Endothelial cell of umbilical vein (primary cell): ENCODE measurements at regions not wholly inside any gene's neighbourhood (a gene's known extent, or its start where the extent isn't known, plus 50 kb on each side); places are given as distances from the start of the nearest gene placed in this dataset.

ENCODE experiments used
- BruUV-seq: library from RNA; stranded (reverse); fragments of 400-500 nt; replicated peaks from 2 replicates; lab custom pipeline; 2021; lab: Mats Ljungman, UMichigan
- CTCF ChIA-PET: fragments of 300-600, 350-600 bp; sonication (Branson Sonifier 250); formaldehyde crosslinking; loops from one replicate; lab custom pipeline; 2021; ENCODE audit warnings: antibody characterized with exemption, inconsistent platforms; lab: Charles Lee
- POLR2A ChIA-PET: fragments of 300-600, 350-600 bp; sonication (Branson Sonifier 250); formaldehyde crosslinking; loops from one replicate; lab custom pipeline; 2021; ENCODE audit warnings: antibody characterized with exemption, inconsistent platforms; lab: Charles Lee
- DNase-seq: peaks from one replicate; pipeline ENCODE4 v3.0.0-alpha.2; 2011; ENCODE audit warnings: low read depth, low spot score
- FAIRE-seq: peaks from 2 replicates; lab custom pipeline; 2011; peaks lifted over from hg19 to GRCh38; lab: Jason Lieb, UNC
- H2AFZ ChIP-seq: 2 replicates; pipeline ENCODE4 v1.6.0; 2012; ENCODE audit warnings: low read depth, low read length, control low read depth, inconsistent platforms
- H3K27ac ChIP-seq: 2 replicates; pipeline ENCODE4 v1.5.1; 2011; ENCODE audit warnings: low read depth, mild to moderate bottlenecking, control low read depth, low read length, moderate library complexity; ENCODE audit not compliant: insufficient read depth
- H3K27me3 ChIP-seq, 2 experiments: 2 replicates each; pipeline versions ENCODE4 v1.6.0 to v1.6.1; 2011; ENCODE audit warnings: low read length in 2 of 2, mixed read lengths in 1 of 2; ENCODE audit not compliant: control insufficient read depth in 2 of 2, insufficient read depth in 2 of 2
- H3K36me3 ChIP-seq, 2 experiments: 2 replicates in 1 of 2; 3 replicates in 1 of 2; pipeline ENCODE4 v1.5.1; 2011; ENCODE audit warnings: low read length in 2 of 2, mild to moderate bottlenecking in 1 of 2, moderate library complexity in 1 of 2; ENCODE audit not compliant: control insufficient read depth in 2 of 2, insufficient read depth in 2 of 2; ENCODE audit errors: extremely low read depth in 1 of 2
- H3K4me1 ChIP-seq: 3 replicates; pipeline ENCODE4 v1.5.1; 2011; ENCODE audit warnings: mild to moderate bottlenecking, low read length; ENCODE audit not compliant: control insufficient read depth, insufficient read depth; ENCODE audit errors: extremely low read depth
- H3K4me2 ChIP-seq: 2 replicates; pipeline ENCODE4 v1.6.1; 2011; ENCODE audit warnings: low read length, control low read depth, mixed read lengths; ENCODE audit not compliant: insufficient read depth
- H3K4me3 ChIP-seq, 3 experiments: fragments of 200-600 bp in 1 of 3; sonication (generic), shearing (Covaris generic) in 1 of 3; replicated peaks in 1 of 3; 2 replicates each; pipeline ENCODE4 v1.5.1; 2011 to 2016; ENCODE audit warnings: control low read depth in 3 of 3, low read length in 3 of 3, mild to moderate bottlenecking in 2 of 3, inconsistent platforms in 1 of 3, low read depth in 1 of 3, moderate library complexity in 1 of 3; ENCODE audit not compliant: insufficient read depth in 1 of 3
- H3K79me2 ChIP-seq: 2 replicates; pipeline ENCODE4 v1.6.0; 2012; ENCODE audit warnings: low read length, inconsistent platforms; ENCODE audit not compliant: control insufficient read depth, insufficient read depth
- H3K9ac ChIP-seq: replicated peaks from 2 replicates; pipeline ENCODE3; 2011; ENCODE audit warnings: low read length, control low read depth; ENCODE audit not compliant: insufficient read depth; ENCODE audit errors: extremely low read depth
- H3K9me1 ChIP-seq: replicated peaks from 3 replicates; pipeline ENCODE4 v1.6.0; 2011; ENCODE audit warnings: mild to moderate bottlenecking, low read length; ENCODE audit not compliant: control insufficient read depth, insufficient read depth; ENCODE audit errors: extremely low read depth
- H3K9me3 ChIP-seq: replicated peaks from 2 replicates; pipeline ENCODE4 v1.5.1; 2012; ENCODE audit warnings: low read length, inconsistent platforms; ENCODE audit not compliant: control insufficient read depth, insufficient read depth
- H4K20me1 ChIP-seq: replicated peaks from 2 replicates; pipeline ENCODE3; 2011; ENCODE audit warnings: mild to moderate bottlenecking, low read length; ENCODE audit not compliant: control insufficient read depth, insufficient read depth; ENCODE audit errors: extremely low read depth
- EZH2 ChIP-seq: IDR thresholded peaks from 2 replicates; pipeline ENCODE4 v1.6.1; 2012; ENCODE audit warnings: borderline replicate concordance, low read depth, mild to moderate bottlenecking, moderate library complexity, low read length, inconsistent platforms; ENCODE audit not compliant: severe bottlenecking
- FOS ChIP-seq: IDR thresholded peaks from 2 replicates; pipeline ENCODE4 v1.6.1; 2011; ENCODE audit warnings: mild to moderate bottlenecking, low read length, moderate library complexity, borderline replicate concordance; ENCODE audit not compliant: insufficient read depth
- GATA2 ChIP-seq: IDR thresholded peaks from 2 replicates; pipeline ENCODE4 v1.7.0; 2011; ENCODE audit warnings: low read depth, mild to moderate bottlenecking, moderate library complexity, mixed read lengths, low read length; ENCODE audit not compliant: insufficient read length, insufficient read depth
- JUN ChIP-seq: IDR thresholded peaks from 2 replicates; pipeline ENCODE4 v1.6.1; 2011; ENCODE audit warnings: borderline replicate concordance, low read depth; ENCODE audit not compliant: insufficient read length, insufficient read depth
- MYC ChIP-seq: IDR thresholded peaks from one replicate; pipeline ENCODE4 v1.6.1; 2011; ENCODE audit warnings: mild to moderate bottlenecking, low read depth, low read length
- POLR2A ChIP-seq: IDR thresholded peaks from 2 replicates; pipeline ENCODE4 v1.6.1; 2012; ENCODE audit warnings: low read depth, mild to moderate bottlenecking, control low read depth, low read length
- POLR2AphosphoS5 ChIP-seq: IDR thresholded peaks from 2 replicates; pipeline ENCODE4 v1.6.1; 2012; ENCODE audit warnings: low read depth, mild to moderate bottlenecking, control low read depth, low read length, moderate library complexity; ENCODE audit not compliant: insufficient read depth
- dilution Hi-C: fragments of 300-500 bp; cut with MboI; formaldehyde crosslinking; loops from one replicate; pipeline ENCODE4 v1.15.0; 2019; ENCODE audit warnings: low sequenced_read_pairs; ENCODE audit not compliant: extremely low pct_ligation_motif_present
- intact Hi-C: fragments of 100-400 bp; cut with micrococcal nuclease; formaldehyde crosslinking; loops from one replicate; pipeline ENCODE4 v1.10.0; 2022
- TF ChIP-seq, protein P1 (sequence below), 2 donors: IDR thresholded peaks; 1 replicate in 1 of 2; 2 replicates in 1 of 2; pipeline ENCODE4 v1.5.1; 2011; ENCODE audit warnings: low read length in 2 of 2, mild to moderate bottlenecking in 2 of 2, moderate library complexity in 2 of 2, control low read depth in 1 of 2, inconsistent platforms in 1 of 2, low read depth in 1 of 2; ENCODE audit not compliant: insufficient read depth in 1 of 2; ENCODE audit errors: extremely low read depth in 1 of 2
- TF ChIP-seq, protein P2 (sequence below): IDR thresholded peaks from 2 replicates; pipeline ENCODE4 v1.6.1; 2011; ENCODE audit not compliant: insufficient read depth, insufficient read length

- dilution Hi-C loops = no loop called here
These were observed 434.4 kb downstream of the PTPRU start for GRCh38 chr1:29670752-29671151.

More at GRCh38 chr1:29670752-29671151, 434.4 kb downstream of the PTPRU start:
- no peaks in the 10 kb centered on the region for H3K4me1 ChIP-seq
- H3K27ac ChIP-seq = no peak overlapping the region
- no peaks in the 10 kb centered on the region for H3K79me2 ChIP-seq
- intact Hi-C loops = no loop called here
- POLR2A ChIA-PET = no interaction called here
- H2AFZ ChIP-seq = no peak overlapping the region
- H3K9me1 ChIP-seq = no peaks in the 10 kb centered on the region
- no peaks in the 10 kb centered on the region for H3K36me3 ChIP-seq
- BruUV-seq = no TSS peak
- H3K27me3 ChIP-seq = peaks cover 0 to 10% of the 10 kb centered on the region in 2 experiments
- H3K4me3 ChIP-seq = no peak overlapping the region
- no peak overlapping the region for H3K9ac ChIP-seq
- TF ChIP-seq GATA2 = no peak
- TF ChIP-seq, protein P1, sequence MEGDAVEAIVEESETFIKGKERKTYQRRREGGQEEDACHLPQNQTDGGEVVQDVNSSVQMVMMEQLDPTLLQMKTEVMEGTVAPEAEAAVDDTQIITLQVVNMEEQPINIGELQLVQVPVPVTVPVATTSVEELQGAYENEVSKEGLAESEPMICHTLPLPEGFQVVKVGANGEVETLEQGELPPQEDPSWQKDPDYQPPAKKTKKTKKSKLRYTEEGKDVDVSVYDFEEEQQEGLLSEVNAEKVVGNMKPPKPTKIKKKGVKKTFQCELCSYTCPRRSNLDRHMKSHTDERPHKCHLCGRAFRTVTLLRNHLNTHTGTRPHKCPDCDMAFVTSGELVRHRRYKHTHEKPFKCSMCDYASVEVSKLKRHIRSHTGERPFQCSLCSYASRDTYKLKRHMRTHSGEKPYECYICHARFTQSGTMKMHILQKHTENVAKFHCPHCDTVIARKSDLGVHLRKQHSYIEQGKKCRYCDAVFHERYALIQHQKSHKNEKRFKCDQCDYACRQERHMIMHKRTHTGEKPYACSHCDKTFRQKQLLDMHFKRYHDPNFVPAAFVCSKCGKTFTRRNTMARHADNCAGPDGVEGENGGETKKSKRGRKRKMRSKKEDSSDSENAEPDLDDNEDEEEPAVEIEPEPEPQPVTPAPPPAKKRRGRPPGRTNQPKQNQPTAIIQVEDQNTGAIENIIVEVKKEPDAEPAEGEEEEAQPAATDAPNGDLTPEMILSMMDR (IDR thresholded peaks at IDR 0.05; ENCODE audit: extremely low read depth in 1 of 2, insufficient read depth in 1 of 2, low read depth in 1 of 2, low read length in 2 of 2) = no peak
- no peak for TF ChIP-seq MYC
- no peak for TF ChIP-seq POLR2A
- no peak for TF ChIP-seq POLR2AphosphoS5
- no peak for TF ChIP-seq EZH2
- TF ChIP-seq, protein P2, sequence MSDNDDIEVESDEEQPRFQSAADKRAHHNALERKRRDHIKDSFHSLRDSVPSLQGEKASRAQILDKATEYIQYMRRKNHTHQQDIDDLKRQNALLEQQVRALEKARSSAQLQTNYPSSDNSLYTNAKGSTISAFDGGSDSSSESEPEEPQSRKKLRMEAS = no peak
- TF ChIP-seq FOS = no peak
- no peak for TF ChIP-seq JUN
- FAIRE-seq (no peak), DNase-seq (no peak)
- no peak overlapping the region for H3K4me2 ChIP-seq
- CTCF ChIA-PET = interaction anchor here (0.8 kb wide), 1 partner anchor 12 kb away, joined by 3 read pairs; no protein-coding TSS in a partner anchor
- no peaks in the 10 kb centered on the region for H3K9me3 ChIP-seq
- H4K20me1 ChIP-seq = no peaks in the 10 kb centered on the region
